ENCODE measurements at regions not wholly inside any gene's neighbourhood (a gene's known extent, or its start where the extent isn't known, plus 50 kb on each side); places are given as distances from the start of the nearest gene placed in this dataset.

DNA sequence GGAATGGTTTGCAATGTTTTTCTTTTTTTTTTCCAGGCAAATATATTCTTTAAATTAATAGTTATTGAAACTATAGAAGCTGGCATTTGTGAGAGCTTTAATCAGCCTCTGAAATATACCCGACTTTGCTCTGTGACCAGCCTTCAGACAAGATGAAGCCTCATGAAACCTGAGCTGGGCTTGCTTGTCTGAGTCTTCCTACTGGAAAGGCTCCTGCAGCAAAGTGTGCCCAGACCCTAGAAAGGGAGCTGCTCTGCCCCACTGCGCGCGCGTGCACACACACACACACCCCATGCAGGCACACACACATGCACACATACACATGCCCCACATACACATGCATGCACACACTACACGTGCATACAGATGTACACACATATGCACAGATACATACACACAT, 203.3 kb upstream of the NT5C1B start:
- DNase-seq (ENCODE audit: low read depth, low spot score) = no peak

DNA sequence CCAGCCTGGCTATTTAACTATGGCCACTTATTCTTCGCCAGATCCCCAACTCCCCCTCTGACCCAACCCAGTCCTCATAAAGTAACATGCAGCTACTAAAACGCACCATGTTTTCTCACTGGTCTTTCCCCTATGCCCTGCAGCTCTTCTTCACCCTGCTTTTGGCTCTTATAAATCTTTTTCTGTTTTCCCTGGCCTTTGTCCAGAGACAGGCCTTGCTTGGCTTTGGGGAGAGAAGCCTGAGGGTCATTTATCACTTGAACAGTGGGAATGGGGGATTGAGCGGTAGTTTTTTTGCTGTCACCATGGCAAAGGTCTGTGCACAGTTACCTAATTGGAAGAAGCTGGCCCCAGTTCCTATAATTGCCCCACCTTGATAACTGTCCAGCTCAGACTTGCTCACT, 202.9 kb upstream of the NT5C1B start:
- DNase-seq (ENCODE audit: low read depth, low spot score) = no peak

DNA sequence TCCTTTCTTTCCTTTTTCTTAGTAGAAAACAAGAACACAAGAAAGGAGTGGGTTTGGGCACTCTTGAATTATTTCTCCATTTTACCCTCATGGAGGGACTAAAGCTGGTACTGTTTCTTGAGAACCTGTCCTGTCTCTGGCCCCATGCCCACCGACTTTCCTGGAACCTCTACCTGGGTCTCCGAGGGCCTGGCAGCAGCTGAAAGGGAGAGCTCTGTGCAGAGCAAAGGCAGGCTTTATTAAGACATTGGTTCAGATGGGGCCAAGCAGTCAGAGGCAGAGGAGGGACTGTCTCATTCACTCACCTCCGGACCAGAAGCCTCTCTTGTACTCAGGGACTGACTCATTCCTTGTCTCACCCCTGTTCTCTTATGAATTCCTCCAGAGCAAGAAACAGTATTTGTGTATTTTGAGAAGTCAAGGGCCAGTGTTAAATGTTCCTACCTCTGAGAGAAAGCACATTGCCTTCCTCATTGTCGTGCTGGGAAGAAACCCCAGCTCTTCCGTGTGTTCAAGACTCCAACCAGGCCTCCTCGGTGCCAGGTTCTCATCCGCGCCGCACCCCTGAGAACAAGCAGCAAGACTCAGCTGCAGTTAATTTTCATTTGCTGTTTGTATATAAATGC, 201.9 kb upstream of the NT5C1B start:
- DNase-seq (ENCODE audit: low read depth, low spot score) = no peak

DNA sequence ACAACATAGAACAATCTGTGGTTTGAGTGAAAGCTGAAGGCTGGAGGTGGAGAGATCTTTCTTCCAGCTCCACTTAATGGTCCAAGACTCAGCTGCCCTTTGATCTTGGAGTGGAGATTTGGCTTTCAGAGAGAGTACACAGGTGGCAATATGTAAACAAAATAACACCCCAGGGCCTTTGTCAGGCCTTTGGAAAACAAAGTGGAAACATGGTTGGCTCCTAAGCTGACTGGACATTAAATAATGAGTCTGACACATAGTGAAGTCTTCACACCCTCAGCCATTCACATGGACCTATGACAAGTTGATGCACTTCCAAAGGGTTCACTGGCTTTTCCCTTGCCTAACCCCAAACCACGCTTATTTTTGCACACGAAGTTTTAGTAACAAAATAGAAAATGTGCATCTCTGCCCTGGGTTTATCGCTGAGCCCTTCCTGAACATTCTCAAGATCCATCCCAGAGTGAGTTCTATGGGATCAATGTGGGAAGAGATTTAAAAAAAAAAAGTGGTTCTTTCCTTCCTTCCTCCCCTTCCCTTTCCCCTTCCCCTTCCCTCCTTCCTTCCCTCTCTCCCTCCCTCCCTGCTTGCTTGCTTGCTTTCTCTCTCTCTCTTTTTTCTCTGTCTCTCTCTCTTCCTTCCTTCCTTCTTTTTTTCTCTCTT, 201.3 kb upstream of the NT5C1B start:
- DNase-seq (ENCODE audit: low read depth, low spot score) = no peak

DNA sequence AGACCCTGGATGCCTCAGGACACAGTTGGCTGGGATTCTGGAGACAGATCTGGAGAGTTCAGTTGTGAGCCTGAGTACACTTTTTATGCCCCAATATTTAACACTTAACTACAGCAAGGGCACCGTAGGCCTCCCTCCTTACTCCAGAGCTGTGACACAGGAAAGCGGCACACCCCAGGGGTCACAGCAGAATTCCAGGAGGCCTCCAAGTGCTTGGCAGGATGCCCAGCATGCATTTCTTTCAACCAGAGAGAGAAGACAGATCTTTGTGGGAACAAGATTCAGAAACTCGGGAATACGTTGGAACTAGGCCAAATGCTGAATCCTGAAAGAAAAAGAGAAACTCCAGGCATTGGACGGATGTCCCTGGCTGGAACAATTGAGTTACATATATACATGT, 199.2 kb upstream of the NT5C1B start:
- no peak for DNase-seq (ENCODE audit: low read depth, low spot score)

DNA sequence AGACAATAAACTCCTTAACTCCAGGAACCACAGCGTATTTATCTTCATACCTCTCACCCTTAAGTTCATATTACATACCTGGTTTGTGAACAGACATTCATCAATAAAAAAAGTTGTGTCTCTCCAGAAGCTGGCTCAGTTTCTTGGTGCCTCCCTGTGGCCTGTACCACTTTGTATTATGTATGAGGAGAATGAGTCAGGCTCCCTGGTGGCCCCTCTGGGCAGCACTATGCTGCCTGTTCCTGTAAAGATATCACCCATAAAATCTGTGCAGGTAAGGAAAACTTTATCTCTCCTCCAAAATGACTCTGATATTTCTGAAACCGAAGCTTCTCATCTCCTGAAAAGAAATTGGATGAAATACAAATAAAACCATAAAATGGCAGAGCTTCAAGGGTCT, 198.4 kb upstream of the NT5C1B start:
- no peak for DNase-seq (ENCODE audit: low read depth, low spot score)

DNA sequence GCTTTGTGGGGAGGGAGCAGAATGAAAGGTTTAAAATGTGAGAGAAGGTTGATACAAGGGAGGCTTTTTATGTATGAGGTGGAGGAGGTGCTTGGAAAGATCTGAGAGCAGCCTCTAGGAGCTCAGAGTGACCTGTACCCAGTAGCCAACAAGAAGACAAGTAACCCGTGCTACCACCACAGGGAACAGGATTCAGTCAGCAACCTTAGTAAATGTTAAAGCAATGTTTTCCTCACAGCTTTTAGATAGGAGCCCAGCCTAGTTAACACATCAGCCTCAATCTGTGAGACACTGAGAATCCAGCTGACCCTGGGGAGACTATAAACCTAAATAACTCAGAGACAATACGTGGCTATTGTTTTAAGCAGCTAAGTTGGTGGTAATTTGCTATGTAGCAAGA, 194.9 kb upstream of the NT5C1B start:
- no peak for DNase-seq (ENCODE audit: low read depth, low spot score)

DNA sequence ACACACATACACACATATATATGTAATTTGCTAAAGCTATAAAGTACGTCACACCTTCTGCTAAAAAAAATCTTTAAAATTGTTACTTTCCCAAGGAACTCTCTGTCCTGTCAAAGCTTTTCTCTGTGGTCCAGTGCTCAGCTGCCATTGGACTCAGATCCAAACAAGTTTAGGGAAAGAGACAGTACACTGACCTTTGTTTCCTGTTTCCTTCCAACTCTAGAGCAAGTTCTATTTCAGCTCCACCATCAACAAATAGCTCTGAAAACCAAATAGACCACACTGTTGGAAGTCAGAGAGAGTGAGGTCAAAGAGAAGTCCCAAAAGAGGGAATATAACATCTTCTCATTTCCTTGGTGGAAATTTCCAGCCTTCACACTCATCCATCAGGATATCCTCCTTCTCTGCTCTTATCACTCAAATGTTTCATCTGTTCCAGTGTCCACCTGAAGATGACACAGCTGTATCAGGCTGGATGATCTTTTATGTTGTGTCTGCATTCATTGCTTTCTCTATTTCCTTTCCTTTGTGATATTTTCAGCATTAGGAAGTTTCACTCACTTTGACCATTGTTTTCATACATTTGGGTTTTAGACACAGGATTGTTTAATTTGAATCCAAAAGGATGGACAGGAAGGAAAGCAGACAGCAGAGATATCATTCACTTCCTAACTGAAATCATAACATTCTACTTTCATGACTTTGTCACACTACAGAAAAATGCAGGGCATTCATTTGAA, 192.3 kb upstream of the NT5C1B start:
- no peak for DNase-seq (ENCODE audit: low read depth, low spot score)

DNA sequence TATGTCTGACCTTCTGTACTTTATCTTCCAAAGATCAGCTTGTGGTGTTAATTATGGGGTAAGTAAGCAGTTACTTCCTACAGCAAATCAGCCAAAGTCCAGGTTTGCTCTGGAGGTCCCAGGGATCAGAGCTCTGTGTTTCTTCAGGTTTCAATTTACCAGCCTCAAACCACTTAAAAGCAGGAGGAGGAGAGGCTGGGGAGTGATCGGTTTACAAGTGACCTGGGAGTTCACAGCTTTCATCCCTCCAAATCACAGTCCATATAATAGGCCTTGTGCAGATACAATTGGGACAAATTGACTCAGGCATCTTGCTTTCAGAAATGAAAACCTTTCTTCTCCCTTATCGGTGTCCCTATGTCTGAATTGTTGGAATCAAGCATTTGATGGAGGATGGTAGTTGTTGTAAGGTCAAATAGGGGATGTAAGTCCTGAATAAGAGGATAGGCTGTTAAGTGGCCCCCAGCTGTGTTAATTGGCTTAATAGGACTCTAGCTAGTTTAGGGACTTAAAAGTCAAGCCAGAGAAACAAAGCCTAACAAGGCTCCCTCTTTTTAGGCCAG, 188.0 kb upstream of the NT5C1B start:
- DNase-seq (ENCODE audit: low read depth, low spot score) = peak; percentile 61

DNA sequence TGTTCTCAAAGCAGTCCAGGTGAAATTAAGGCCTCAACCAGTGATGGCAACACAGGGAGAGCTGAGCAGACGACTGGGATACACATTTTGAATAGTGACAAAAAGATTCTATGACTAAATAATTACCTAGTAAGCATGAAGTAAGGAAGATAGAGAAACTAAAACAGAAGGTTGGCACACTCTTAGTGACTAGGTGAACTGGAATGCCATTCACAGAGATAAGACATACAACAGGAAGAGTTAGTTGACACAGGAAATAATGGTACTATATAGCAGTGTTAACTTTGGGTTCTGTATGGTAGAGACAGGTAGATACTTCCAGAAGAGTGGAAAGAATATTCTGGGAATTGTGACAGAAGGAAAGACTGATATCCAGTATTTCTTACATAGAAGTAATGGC, 181.8 kb upstream of the NT5C1B start:
- no peak for DNase-seq (ENCODE audit: low read depth, low spot score)

DNA sequence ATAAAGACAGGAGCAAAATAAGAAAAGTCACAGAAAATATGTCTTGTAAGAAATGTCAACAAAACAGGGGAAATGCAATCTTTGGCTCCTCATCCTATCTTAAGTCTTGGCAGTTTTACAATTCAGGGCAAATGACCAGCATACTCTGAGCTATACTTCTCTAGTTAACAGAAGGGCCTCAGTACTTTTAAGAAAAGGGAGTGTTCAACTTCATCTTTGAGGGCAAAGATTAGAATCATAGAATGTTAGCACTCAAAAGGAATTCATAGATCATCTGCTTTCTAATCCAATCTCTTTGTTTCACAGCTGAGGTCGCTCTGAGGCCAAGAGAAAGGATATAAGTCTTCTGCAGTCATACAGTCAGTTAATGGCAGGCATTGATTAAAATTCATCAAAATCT, 174.0 kb upstream of the NT5C1B start:
- no peak for DNase-seq (ENCODE audit: low read depth, low spot score)

DNA sequence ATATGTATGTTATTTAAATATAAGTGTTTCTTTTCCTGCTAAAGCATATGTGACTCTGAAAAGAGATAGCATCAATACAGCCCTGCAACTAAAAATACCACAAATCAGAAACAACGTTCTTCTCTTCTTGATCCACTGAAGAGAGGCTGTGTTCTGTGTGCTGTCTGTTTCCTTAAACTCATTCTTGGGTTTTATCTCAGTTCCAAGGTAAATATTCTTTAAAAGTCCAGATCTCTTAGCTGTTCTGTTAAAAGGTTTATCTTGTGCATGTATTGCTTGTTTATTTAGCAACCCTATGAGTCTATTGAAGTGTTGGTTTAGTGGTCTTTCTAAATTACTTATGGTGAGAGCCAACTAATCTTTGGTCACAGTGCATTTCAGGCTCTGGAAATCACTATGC, 173.3 kb upstream of the NT5C1B start:
- no peak for DNase-seq (ENCODE audit: low read depth, low spot score)

DNA sequence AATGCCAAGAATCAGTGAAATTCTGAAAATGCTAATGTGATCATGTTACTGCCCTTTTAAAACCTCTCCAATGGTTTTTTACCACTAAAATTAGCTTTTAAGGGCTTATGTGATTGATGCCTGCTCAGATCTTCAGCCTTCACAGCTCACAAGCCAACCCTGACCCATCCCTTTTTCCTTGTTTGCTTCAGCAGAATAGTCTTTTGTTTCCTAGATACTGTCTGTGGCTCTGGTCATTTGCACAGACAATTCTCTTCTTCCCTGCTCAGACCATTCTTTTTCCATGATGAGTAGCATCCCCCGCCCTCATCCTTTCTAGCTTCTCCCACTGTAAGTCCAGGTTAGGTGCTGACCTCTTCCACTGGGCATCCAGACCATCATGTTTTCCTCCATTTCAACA, 164.9 kb upstream of the NT5C1B start:
- DNase-seq (ENCODE audit: low read depth, low spot score) = no peak

DNA sequence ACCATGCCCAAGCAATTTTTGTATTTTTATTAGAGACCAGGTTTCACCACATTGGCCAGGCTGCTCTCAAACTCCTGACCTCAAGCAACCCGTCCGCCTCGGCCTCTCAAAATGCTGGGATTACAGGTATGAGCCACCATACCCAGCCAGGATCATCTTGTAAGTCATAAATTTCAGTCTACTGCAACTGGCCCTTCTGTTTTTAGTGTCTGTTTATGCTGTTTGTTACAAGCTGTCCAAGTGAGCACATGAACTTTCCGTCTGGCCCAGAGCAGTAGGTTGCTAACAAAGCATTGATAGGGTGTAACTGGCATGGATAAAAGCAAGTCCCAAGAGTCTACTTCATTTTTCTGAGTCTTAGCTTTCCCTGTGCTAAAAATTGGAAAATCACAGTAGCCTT, 164.4 kb upstream of the NT5C1B start:
- no peak for DNase-seq (ENCODE audit: low read depth, low spot score)

DNA sequence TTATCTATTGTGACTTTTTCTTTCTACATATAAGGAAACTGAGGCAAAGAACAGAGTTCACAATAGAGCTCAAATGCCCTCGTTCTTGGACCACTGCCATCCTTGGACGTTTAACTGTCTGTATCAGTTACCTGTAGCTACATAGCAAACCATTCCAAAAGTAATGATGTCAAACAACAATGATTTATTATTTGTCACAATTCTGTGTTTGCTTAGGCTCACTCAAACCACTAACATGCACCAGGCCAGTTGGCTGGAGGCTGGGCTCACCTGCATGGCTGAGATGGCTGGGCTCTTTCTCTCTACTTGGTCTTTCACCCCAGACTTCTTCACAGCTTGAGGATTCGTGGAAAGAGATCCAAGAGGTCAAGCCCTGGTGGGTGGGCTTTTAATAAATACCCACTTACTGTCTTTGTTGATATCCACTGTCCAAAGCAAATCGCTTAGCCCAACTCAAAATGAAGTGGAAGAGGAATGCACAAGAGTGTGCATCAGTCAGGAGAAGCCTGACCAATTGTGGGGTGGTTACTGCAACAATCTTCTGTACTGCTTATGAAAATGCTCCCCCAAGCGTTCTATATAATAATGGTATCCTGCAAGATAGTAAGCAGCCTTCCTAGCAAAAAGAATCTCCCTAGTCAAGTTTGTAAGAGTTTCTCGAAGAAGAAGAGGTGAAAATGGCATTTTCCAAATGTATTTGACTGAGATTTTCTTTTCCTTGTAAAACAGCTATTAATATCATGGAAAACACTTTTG, 163.5 kb upstream of the NT5C1B start:
- no peak for DNase-seq (ENCODE audit: low read depth, low spot score)

DNA sequence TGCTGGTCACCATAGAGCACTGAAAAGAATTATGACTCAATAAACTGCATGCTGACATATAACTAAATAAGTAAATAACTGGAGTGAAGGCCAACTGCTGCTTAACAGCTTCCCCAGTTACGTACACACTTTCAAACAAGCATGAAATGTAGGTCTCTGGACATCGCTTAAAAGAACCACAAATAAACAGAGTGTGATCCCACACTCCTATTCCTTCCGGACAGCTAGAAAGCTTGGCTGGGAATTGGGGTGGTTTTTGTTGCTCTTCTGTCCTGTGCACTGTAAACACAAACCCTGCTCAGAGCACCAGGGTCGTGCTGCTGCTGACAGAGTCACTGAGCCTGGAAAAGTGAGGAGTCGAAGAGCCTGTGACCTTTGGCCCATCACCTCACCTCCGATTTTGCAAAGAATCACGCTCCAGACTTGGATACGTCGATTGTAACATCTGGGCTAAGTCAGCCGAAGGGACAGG, 162.7 kb upstream of the NT5C1B start:
- no peak for DNase-seq (ENCODE audit: low read depth, low spot score)

DNA sequence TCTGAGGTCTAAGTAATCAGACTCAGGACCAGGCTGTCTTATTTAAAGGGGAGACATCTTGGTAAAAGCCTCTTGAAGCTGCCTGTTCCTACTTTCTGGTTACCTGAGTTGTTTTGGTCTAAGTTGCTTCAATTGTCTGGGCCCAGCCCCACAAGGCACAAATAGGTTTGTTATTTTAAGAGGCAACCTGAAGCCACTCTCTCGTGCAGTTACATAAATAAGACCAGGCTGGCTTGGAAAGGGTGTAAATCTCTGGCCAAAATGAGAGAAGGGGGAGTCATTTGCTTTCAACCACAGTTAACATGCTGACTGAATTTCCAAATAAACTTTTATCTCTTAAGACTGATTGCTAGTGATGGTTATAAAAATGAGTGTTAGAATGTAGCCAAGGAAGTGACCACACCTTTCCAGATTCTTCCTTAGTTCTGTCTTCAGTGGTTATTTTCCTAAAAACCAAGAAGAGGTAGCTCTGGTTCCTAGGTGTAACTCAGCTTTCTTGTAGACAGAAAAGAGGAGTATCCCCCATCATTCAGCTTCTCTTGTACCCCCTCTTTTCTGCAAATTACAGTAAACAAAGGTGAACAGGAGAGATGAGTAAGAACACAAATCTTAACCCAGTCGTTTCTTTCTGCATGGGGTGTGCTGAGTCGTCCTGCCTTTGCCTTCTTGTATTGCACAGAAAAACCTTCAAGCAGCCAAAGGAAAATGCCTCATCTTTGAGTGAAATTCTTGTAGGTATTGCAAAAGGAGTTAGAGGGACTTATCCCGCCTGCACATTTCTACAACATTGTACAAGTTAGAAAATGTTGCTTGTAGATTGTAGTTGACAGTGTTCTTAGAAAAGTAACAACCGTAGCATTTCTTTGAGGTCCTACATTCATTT, 161.5 kb upstream of the NT5C1B start:
- DNase-seq (ENCODE audit: low read depth, low spot score) = no peak

DNA sequence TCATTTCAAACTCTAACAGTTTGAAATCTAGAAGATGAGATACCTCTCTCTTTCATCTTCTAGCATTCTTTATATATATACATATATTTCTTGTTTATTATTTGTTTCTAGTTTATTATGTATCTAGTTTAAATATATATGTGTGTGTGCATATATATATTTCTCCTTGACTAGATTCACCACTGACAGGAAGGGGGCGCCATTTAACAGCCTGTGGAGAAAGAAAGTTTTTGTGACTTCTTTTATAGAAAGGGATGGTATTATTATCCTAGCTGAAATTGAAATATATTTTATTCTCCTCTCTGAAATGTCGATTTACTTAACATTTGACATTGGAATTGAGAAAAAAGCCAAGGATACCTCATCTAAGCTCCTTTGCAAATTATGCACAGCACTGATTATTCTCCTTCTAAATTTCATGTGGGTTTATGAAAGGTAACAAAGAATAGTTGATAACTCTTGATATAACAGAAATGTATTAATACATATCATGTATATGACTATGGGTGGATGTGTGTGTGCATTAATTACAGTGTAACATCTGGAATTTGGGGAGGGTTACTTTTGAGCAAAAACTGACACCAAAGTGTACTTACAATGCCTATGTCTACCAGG, 160.7 kb upstream of the NT5C1B start:
- DNase-seq (ENCODE audit: low read depth, low spot score) = no peak

DNA sequence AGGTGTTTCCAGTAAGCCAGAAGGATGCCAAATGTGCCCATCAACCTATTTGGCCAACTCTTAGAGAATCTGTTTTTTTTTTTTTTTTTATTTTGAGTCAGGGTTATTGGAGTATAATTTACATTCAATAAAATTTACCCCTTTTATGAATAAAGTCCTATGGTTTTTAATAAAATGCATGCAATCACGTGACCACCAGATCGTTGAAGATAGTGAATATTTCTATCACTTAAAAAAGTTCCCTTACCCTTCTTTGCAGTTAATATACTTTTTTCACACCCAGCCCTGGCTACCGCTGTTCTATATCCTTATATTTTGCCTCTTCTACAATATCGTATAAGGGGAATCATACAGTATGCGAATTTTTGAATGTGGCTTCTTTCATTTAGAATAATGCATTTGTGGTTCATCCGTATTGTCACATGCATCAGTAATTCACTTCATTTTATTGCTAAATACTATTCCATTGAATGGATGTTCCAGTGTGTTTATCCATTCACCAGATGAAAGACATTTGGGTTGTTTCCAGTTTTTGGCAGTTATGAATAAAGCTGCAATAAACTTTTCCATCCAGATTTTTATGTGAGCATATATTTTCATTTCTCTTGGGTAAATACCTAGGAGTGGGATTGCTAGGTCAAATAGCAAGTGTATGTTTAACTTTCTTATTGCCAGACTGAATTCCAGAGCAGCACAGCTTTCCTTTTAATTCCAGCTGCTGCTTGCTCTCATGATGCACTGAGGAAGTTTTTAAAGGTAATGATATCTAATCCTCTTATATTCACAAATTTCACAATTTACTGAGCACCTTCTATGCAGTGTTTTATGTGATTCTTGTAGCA, 156.3 kb upstream of the NT5C1B start:
- no peak for DNase-seq (ENCODE audit: low read depth, low spot score)

All from ELF-1 (cell line).